ENCODE measurements at regions not wholly inside any gene's neighbourhood (a gene's known extent, or its start where the extent isn't known, plus 50 kb on each side); places are given as distances from the start of the nearest gene placed in this dataset.
"Not testable (repeated sequence)": the region's sequence is repeated elsewhere in the genome, so short reads cannot be mapped to it uniquely, and the experiment has no call there.

DNA sequence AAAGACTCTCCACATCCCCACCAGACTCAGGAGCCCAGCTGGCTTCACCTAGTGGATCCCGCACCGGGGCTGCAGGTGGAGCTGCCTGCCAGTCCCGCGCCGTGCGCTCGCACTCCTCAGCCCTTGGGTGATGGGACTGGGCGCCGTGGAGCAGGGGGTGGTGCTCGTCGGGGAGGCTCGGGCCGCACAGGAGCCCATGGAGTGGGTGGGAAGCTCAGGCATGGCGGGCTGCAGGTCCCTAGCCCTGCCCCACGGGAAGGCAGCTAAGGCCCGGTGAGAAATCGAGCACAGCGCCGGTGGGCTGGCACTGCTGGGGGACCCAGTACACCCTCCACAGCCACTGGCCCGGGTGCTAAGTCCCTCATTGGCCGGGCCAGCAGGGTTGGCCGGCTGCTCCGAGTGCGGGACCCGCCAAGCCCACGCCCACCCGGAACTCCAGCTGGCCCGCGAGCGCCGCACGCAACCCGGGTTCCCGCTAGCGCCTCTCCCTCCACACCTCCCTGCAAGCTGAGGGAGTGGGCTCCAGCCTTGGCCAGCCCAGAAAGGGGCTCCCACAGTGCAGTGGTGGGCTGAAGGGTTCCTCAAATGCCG is 93.2 kb upstream of the CCBE1 start:
- peaks cover 12% of the 10 kb centered on the region for H3F3A ChIP-seq (replicated peaks; ENCODE audit: insufficient read depth)
- H3K36me3 ChIP-seq (replicated peaks in 1 of 2; ENCODE audit: control insufficient read depth in 1 of 2, insufficient read depth in 2 of 2, low read length in 1 of 2); H3K9me2 ChIP-seq; H2AFZ ChIP-seq (ENCODE audit: low read depth); H3K4me3 ChIP-seq (ENCODE audit: low read depth in 2 of 2, low read length in 1 of 2); POLR2A ChIA-PET; H3K9me3 ChIP-seq; H3K4me1 ChIP-seq (ENCODE audit: control insufficient read depth in 1 of 2, insufficient read depth in 2 of 2, low read depth in 1 of 2, low read length in 1 of 2); H3K4me2 ChIP-seq; H3K27me3 ChIP-seq (ENCODE audit: insufficient read depth); H3K27ac ChIP-seq (ENCODE audit: low read depth in 2 of 2, low read length in 1 of 2); DNase-seq; H4K20me1 ChIP-seq (ENCODE audit: insufficient read depth); H3K9ac ChIP-seq; H3K79me2 ChIP-seq (ENCODE audit: insufficient read depth): not testable (repeated sequence)
- CTCF ChIA-PET: interaction anchor here (1.1 kb wide), 1 partner anchor 33 kb away, joined by 4 read pairs; no protein-coding TSS in a partner anchor
- WGBS (ENCODE audit: low lambda C conversion rate): no CpG with 5 or more reads among the region's 36 CpGs

DNA sequence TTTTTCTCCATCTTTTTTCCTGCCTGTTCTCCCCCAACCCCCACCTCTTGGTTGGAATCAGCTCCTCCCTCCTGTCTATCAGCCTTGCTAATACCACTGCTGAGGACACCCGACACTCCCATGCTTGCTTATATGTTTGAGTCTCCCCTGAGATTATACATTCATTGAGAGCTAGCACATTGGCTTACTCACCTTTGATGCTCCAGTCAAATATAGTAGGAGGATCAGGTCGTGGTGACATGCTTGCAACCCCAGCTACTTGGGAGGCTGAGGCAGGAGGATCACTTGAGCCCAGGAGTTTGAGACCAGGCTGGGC is 91.5 kb upstream of the CCBE1 start:
- ChIA-PET POLR2A (no interaction called here), CTCF (interaction anchor here (2.1 kb wide), 1 partner anchor 35 kb away, joined by 9 read pairs; no protein-coding TSS in a partner anchor)
- no peaks in the 10 kb centered on the region for H3K9me2 ChIP-seq
- no peaks in the 10 kb centered on the region for H3K79me2 ChIP-seq (ENCODE audit: insufficient read depth)
- no peak for DNase-seq
- 75% methylated on average over 2 of the region's 2 CpGs for WGBS (ENCODE audit: low lambda C conversion rate)
- no peak overlapping the region for H2AFZ ChIP-seq (ENCODE audit: low read depth)
- H3F3A ChIP-seq (replicated peaks; ENCODE audit: insufficient read depth): peaks cover 12% of the 10 kb centered on the region
- peaks cover 0 to 6% of the 10 kb centered on the region in 2 experiments; a peak in 3 of 4 replicates for H3K4me1 ChIP-seq (ENCODE audit: control insufficient read depth in 1 of 2, insufficient read depth in 2 of 2, low read depth in 1 of 2, low read length in 1 of 2)
- no peaks in the 10 kb centered on the region for H3K36me3 ChIP-seq (replicated peaks in 1 of 2; ENCODE audit: control insufficient read depth in 1 of 2, insufficient read depth in 2 of 2, low read length in 1 of 2)
- no peaks in the 10 kb centered on the region for H3K9me3 ChIP-seq
- no peak overlapping the region for H3K9ac ChIP-seq
- no peak overlapping the region for H3K4me3 ChIP-seq (ENCODE audit: low read depth in 2 of 2, low read length in 1 of 2)
- no peaks in the 10 kb centered on the region for H3K27me3 ChIP-seq (ENCODE audit: insufficient read depth)
- no peak overlapping the region; the same call in 1 of the 2 replicates for H3K4me2 ChIP-seq
- H3K27ac ChIP-seq (ENCODE audit: low read depth in 2 of 2, low read length in 1 of 2): peak overlapping the region in 1 of 2 experiments; percentile 83; a peak in 2 of 4 replicates
- no peaks in the 10 kb centered on the region for H4K20me1 ChIP-seq (ENCODE audit: insufficient read depth)
- TF ChIP-seq MEF2A (IDR thresholded peaks at IDR 0.05; ENCODE audit: borderline replicate concordance, low read depth) (no peak), NFIC (IDR thresholded peaks at IDR 0.05; ENCODE audit: borderline replicate concordance) (no peak), MXI1 (IDR thresholded peaks at IDR 0.05; ENCODE audit: low read depth, low read length) (no peak), POLR2AphosphoS5 (IDR thresholded peaks at IDR 0.05; ENCODE audit: low read depth, low read length) (no peak), SIN3A (IDR thresholded peaks at IDR 0.05; ENCODE audit: borderline replicate concordance, low read depth, low read length) (no peak), RCOR1 (IDR thresholded peaks at IDR 0.05; ENCODE audit: low read length) (no peak), GATA2 (CRISPR knock-in tag; IDR thresholded peaks at IDR 0.05) (no peak), TAF1 (IDR thresholded peaks at IDR 0.05; ENCODE audit: borderline replicate concordance, low read depth, low read length) (no peak), RAD21 (IDR thresholded peaks at IDR 0.05; ENCODE audit: low read length) (no peak), ELF1 (IDR thresholded peaks at IDR 0.05) (no peak), FOXJ3 (CRISPR knock-in tag; IDR thresholded peaks at IDR 0.05) (no peak), GABPA (IDR thresholded peaks at IDR 0.05; ENCODE audit: low read depth) (no peak), CHD2 (IDR thresholded peaks at IDR 0.05; ENCODE audit: low read length, partially characterized antibody) (no peak), RXRA (IDR thresholded peaks at IDR 0.05; ENCODE audit: borderline replicate concordance, low read depth) (no peak), NRF1 (IDR thresholded peaks at IDR 0.05; ENCODE audit: low read depth, low read length) (no peak)
- TF ChIP-seq, protein P1, sequence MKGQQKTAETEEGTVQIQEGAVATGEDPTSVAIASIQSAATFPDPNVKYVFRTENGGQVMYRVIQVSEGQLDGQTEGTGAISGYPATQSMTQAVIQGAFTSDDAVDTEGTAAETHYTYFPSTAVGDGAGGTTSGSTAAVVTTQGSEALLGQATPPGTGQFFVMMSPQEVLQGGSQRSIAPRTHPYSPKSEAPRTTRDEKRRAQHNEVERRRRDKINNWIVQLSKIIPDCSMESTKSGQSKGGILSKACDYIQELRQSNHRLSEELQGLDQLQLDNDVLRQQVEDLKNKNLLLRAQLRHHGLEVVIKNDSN (IDR thresholded peaks at IDR 0.05; ENCODE audit: borderline replicate concordance, low read depth): no peak
- TF ChIP-seq, protein P2, sequence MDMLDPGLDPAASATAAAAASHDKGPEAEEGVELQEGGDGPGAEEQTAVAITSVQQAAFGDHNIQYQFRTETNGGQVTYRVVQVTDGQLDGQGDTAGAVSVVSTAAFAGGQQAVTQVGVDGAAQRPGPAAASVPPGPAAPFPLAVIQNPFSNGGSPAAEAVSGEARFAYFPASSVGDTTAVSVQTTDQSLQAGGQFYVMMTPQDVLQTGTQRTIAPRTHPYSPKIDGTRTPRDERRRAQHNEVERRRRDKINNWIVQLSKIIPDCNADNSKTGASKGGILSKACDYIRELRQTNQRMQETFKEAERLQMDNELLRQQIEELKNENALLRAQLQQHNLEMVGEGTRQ (IDR thresholded peaks at IDR 0.05; ENCODE audit: borderline replicate concordance, low read depth, low read length): no peak
- TF ChIP-seq, protein P3, sequence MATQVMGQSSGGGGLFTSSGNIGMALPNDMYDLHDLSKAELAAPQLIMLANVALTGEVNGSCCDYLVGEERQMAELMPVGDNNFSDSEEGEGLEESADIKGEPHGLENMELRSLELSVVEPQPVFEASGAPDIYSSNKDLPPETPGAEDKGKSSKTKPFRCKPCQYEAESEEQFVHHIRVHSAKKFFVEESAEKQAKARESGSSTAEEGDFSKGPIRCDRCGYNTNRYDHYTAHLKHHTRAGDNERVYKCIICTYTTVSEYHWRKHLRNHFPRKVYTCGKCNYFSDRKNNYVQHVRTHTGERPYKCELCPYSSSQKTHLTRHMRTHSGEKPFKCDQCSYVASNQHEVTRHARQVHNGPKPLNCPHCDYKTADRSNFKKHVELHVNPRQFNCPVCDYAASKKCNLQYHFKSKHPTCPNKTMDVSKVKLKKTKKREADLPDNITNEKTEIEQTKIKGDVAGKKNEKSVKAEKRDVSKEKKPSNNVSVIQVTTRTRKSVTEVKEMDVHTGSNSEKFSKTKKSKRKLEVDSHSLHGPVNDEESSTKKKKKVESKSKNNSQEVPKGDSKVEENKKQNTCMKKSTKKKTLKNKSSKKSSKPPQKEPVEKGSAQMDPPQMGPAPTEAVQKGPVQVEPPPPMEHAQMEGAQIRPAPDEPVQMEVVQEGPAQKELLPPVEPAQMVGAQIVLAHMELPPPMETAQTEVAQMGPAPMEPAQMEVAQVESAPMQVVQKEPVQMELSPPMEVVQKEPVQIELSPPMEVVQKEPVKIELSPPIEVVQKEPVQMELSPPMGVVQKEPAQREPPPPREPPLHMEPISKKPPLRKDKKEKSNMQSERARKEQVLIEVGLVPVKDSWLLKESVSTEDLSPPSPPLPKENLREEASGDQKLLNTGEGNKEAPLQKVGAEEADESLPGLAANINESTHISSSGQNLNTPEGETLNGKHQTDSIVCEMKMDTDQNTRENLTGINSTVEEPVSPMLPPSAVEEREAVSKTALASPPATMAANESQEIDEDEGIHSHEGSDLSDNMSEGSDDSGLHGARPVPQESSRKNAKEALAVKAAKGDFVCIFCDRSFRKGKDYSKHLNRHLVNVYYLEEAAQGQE (IDR thresholded peaks at IDR 0.05; ENCODE audit: low read depth, low read length): no peak
- TF ChIP-seq, protein P4, sequence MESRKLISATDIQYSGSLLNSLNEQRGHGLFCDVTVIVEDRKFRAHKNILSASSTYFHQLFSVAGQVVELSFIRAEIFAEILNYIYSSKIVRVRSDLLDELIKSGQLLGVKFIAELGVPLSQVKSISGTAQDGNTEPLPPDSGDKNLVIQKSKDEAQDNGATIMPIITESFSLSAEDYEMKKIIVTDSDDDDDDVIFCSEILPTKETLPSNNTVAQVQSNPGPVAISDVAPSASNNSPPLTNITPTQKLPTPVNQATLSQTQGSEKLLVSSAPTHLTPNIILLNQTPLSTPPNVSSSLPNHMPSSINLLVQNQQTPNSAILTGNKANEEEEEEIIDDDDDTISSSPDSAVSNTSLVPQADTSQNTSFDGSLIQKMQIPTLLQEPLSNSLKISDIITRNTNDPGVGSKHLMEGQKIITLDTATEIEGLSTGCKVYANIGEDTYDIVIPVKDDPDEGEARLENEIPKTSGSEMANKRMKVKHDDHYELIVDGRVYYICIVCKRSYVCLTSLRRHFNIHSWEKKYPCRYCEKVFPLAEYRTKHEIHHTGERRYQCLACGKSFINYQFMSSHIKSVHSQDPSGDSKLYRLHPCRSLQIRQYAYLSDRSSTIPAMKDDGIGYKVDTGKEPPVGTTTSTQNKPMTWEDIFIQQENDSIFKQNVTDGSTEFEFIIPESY (IDR thresholded peaks at IDR 0.05; ENCODE audit: borderline replicate concordance, low read depth): no peak
- TF ChIP-seq, protein P5, sequence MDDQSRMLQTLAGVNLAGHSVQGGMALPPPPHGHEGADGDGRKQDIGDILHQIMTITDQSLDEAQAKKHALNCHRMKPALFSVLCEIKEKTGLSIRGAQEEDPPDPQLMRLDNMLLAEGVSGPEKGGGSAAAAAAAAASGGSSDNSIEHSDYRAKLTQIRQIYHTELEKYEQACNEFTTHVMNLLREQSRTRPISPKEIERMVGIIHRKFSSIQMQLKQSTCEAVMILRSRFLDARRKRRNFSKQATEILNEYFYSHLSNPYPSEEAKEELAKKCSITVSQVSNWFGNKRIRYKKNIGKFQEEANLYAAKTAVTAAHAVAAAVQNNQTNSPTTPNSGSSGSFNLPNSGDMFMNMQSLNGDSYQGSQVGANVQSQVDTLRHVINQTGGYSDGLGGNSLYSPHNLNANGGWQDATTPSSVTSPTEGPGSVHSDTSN (IDR thresholded peaks at IDR 0.05): no peak
